ENCODE measurements at regions not wholly inside any gene's neighbourhood (a gene's known extent, or its start where the extent isn't known, plus 50 kb on each side); places are given as distances from the start of the nearest gene placed in this dataset.

DNA sequence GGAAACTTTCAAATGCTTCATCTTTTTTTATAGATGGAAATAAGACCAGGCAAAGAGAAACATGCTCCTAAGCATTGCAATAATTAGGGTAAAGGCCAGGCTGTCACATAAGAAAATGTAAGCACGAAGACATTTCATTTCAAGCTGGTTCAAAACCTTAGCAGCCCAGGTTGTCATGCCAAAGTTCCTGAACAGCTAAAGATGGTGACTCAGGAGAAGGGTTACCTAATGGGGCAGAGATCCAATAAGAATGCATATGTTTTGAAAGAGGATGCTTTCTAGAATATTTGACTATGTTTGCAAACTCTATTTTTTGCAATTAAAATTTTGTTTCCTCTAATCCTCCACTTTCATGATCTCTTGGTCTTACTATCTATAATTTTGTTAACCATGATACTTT lies 65.6 kb upstream of the PHACTR2 start:
- TF ChIP-seq POU2F2 (IDR thresholded peaks at IDR 0.05; ENCODE audit: low read depth, low read length) (no peak), POLR2AphosphoS5 (IDR thresholded peaks at IDR 0.05; ENCODE audit: low read depth, low read length) (no peak), POLR2A (IDR thresholded peaks at IDR 0.05; ENCODE audit: low read depth, low read length) (no peak), SPI1 (IDR thresholded peaks at IDR 0.05; ENCODE audit: low read depth, low read length) (no peak), TAF1 (IDR thresholded peaks at IDR 0.05; ENCODE audit: low read depth, low read length) (no peak), PAX5 (IDR thresholded peaks at IDR 0.05; ENCODE audit: insufficient read depth, low read length, severe bottlenecking) (no peak)

All from GM12891 (cell line).